ENCODE measurements at regions not wholly inside any gene's neighbourhood (a gene's known extent, or its start where the extent isn't known, plus 50 kb on each side); places are given as distances from the start of the nearest gene placed in this dataset.
A peak's percentile ranks its signal among the peaks of the same experiment; 100 is the strongest.
"Not testable (repeated sequence)": the region's sequence is repeated elsewhere in the genome, so short reads cannot be mapped to it uniquely, and the experiment has no call there.

DNA sequence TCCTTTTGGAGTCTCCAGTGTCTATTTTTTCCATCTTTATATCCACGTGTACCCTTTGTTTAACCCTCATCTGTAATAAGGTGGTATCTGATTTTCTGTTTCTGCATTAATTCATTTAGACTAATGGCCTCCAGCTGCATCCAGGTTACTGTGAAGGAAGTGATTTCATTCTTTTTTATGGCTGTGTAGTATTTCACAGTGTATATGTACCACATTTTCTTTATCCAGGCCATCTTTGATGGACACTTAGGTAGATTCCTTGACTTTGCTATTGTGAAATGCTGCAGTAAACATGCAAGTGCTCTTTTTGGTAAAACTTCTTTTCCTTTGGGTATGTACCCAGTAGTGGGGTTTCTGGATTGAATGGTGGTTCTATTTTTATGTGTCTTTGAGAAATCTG, 128.0 kb upstream of the MTPN start:
- Histone ChIP-seq H3K4me1 (ENCODE audit: control insufficient read depth, insufficient read depth, low read length) (no peaks in the 10 kb centered on the region), H3K9ac (ENCODE audit: low read depth, low read length) (no peak overlapping the region), H3K36me3 (ENCODE audit: insufficient read depth, low read length) (no peaks in the 10 kb centered on the region), H3K27me3 (ENCODE audit: control insufficient read depth, insufficient read depth, low read length) (no peaks in the 10 kb centered on the region), H3K4me2 (ENCODE audit: low read length) (no peak overlapping the region), H3K4me3 (ENCODE audit: low read length) (no peak overlapping the region), H3K9me3 (replicated peaks; ENCODE audit: low read length) (no peaks in the 10 kb centered on the region)

DNA sequence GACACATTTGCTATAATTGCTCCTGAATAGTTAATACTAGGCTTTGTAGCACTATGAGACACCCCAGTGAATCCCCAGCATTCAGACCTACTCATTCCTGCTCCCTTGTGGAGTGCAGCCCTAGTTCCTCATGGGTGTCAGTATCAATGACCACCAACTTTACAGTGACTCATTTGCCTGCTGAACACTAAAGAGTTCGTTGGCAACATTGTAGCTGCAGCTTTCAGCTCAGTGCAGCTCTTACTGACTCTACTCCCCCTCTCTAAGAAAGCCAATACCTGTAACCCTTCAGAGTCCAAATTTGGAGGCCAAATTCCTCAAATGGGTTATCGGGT, 127.1 kb upstream of the MTPN start:
- H3K4me1 ChIP-seq (ENCODE audit: control insufficient read depth, insufficient read depth, low read length) = no peaks in the 10 kb centered on the region
- no peaks in the 10 kb centered on the region for H3K27me3 ChIP-seq (ENCODE audit: control insufficient read depth, insufficient read depth, low read length)
- no peak overlapping the region for H3K9ac ChIP-seq (ENCODE audit: low read depth, low read length)
- H3K9me3 ChIP-seq (replicated peaks; ENCODE audit: low read length) = no peaks in the 10 kb centered on the region
- H3K4me2 ChIP-seq (ENCODE audit: low read length) = no peak overlapping the region
- no peak overlapping the region for H3K4me3 ChIP-seq (ENCODE audit: low read length)
- no peaks in the 10 kb centered on the region for H3K36me3 ChIP-seq (ENCODE audit: insufficient read depth, low read length)

DNA sequence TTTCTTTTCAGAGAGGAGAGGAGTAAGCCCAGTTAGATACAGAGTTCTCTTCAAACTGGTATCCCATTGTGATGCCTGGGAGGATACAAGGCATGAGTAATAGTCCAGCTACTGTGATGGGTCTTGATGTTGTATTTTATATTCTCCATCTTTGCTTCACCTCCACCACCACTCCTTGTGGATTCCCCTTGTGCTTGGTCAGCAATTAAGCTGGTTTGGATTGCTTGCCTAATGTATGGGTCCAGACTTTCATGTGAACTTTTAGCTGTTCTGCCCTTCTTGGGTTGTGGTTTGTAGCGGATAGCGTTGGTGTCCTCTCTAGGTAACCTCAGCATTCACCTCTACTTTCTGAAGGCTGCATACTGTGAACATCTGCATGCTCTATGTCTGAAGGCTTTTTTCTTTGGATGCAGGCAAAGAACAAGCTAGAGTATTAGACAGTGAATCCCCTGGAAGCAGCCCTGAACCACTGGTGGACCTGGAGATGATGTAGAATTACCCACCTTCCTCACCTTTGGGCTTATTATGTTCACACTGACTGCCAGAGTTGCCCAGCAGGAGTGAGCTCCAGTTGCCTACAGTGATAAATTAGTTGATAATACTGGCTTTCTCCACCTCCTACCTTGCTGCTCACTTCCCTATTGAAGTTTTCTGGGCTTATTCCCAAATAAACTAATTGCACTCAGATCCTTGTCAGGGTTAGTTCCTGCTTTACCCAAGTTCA, 126.5 kb upstream of the MTPN start:
- H3K9me3 ChIP-seq (replicated peaks; ENCODE audit: low read length) = no peaks in the 10 kb centered on the region
- H3K27me3 ChIP-seq (ENCODE audit: control insufficient read depth, insufficient read depth, low read length) = no peaks in the 10 kb centered on the region
- H3K9ac ChIP-seq (ENCODE audit: low read depth, low read length) = no peak overlapping the region
- H3K36me3 ChIP-seq (ENCODE audit: insufficient read depth, low read length) = no peaks in the 10 kb centered on the region
- H3K4me1 ChIP-seq (ENCODE audit: control insufficient read depth, insufficient read depth, low read length) = no peaks in the 10 kb centered on the region
- no peak overlapping the region for H3K4me3 ChIP-seq (ENCODE audit: low read length)
- no peak overlapping the region for H3K4me2 ChIP-seq (ENCODE audit: low read length)

GRCh38 chr7:136102881-136103280, 125.7 kb upstream of the MTPN start:
- Histone ChIP-seq H3K4me1 (ENCODE audit: control insufficient read depth, insufficient read depth, low read length) (no peaks in the 10 kb centered on the region), H3K9ac (ENCODE audit: low read depth, low read length) (no peak overlapping the region), H3K4me2 (ENCODE audit: low read length) (no peak overlapping the region), H3K4me3 (ENCODE audit: low read length) (no peak overlapping the region), H3K36me3 (ENCODE audit: insufficient read depth, low read length) (no peaks in the 10 kb centered on the region), H3K9me3 (replicated peaks; ENCODE audit: low read length) (no peaks in the 10 kb centered on the region), H3K27me3 (ENCODE audit: control insufficient read depth, insufficient read depth, low read length) (no peaks in the 10 kb centered on the region)

DNA sequence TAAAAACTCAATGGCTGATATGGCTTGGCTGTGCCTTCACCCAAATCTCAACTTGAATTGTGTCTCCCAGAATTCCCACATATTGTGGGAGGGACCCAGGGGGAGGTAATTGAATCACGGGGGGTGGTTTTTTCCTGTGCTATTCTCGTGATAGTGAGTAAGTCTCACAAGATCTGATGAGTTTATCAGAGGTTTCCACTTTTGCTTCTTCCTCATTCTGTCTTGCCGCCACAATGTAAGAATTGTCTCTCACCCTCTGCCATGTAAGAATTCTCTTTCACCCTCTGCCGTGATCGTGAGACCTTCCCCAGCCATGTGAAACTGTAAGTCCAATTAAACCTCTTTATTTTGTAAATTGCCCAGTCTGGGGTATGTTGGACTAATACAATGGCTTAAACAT, 115.6 kb upstream of the MTPN start:
- H3K9me3 ChIP-seq (replicated peaks; ENCODE audit: low read length); H3K4me1 ChIP-seq (ENCODE audit: control insufficient read depth, insufficient read depth, low read length); H3K9ac ChIP-seq (ENCODE audit: low read depth, low read length); H3K27me3 ChIP-seq (ENCODE audit: control insufficient read depth, insufficient read depth, low read length); H3K4me2 ChIP-seq (ENCODE audit: low read length); H3K36me3 ChIP-seq (ENCODE audit: insufficient read depth, low read length); H3K4me3 ChIP-seq (ENCODE audit: low read length): not testable (repeated sequence)

GRCh38 chr7:136087881-136088280, 110.7 kb upstream of the MTPN start:
- H3K27me3 ChIP-seq (ENCODE audit: control insufficient read depth, insufficient read depth, low read length) = no peaks in the 10 kb centered on the region
- no peak overlapping the region for H3K4me3 ChIP-seq (ENCODE audit: low read length)
- H3K4me1 ChIP-seq (ENCODE audit: control insufficient read depth, insufficient read depth, low read length) = no peaks in the 10 kb centered on the region
- H3K9ac ChIP-seq (ENCODE audit: low read depth, low read length) = no peak overlapping the region
- no peaks in the 10 kb centered on the region for H3K36me3 ChIP-seq (ENCODE audit: insufficient read depth, low read length)
- no peak overlapping the region for H3K4me2 ChIP-seq (ENCODE audit: low read length)
- H3K9me3 ChIP-seq (replicated peaks; ENCODE audit: low read length) = no peaks in the 10 kb centered on the region

DNA sequence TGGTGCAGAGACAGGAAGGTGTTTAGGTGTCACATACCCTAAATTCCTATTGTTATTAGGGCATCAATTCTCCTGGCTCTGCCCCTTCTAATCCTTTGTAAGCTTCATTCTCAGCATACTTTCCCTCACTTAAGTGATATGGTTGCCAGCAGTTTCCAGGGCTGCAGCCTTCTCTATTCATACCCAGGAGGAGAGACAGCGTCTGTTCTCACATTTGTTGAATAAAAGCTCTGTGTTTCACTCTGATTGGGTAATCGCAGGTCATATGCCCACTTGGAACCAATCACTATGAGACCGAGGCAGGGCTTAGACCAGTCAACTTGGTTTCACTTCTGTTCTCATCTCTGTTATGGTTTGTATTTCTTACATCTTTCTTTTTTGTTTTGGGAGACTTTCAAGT, 109.6 kb upstream of the MTPN start:
- peak overlapping the region; percentile 76 for H3K4me2 ChIP-seq (ENCODE audit: low read length)
- no peaks in the 10 kb centered on the region for H3K27me3 ChIP-seq (ENCODE audit: control insufficient read depth, insufficient read depth, low read length)
- H3K36me3 ChIP-seq (ENCODE audit: insufficient read depth, low read length) = no peaks in the 10 kb centered on the region
- no peaks in the 10 kb centered on the region for H3K4me1 ChIP-seq (ENCODE audit: control insufficient read depth, insufficient read depth, low read length)
- H3K9ac ChIP-seq (ENCODE audit: low read depth, low read length) = peak overlapping the region; percentile 70
- no peaks in the 10 kb centered on the region for H3K9me3 ChIP-seq (replicated peaks; ENCODE audit: low read length)
- H3K4me3 ChIP-seq (ENCODE audit: low read length) = peak overlapping the region; percentile 68

DNA sequence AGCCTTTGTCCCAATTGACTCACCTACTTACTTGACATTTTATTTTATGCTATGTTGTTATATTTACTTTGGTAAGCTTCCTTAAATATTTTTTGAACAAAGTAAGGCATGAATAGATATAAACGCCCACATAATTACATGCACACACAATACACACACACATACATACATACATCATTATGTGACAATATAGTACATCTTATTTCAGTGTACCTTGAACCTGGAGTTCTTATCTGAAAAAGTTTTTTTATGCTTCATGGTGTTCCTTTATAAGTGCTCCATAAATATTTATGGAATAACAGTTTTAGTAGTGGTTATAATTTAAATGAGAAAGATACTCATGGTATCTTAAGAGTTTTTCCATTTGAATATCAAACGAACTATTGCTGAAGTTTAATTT, 102.8 kb upstream of the MTPN start:
- no peak overlapping the region for H3K9ac ChIP-seq (ENCODE audit: low read depth, low read length)
- H3K9me3 ChIP-seq (replicated peaks; ENCODE audit: low read length) = no peaks in the 10 kb centered on the region
- H3K4me1 ChIP-seq (ENCODE audit: control insufficient read depth, insufficient read depth, low read length) = no peaks in the 10 kb centered on the region
- H3K36me3 ChIP-seq (ENCODE audit: insufficient read depth, low read length) = no peaks in the 10 kb centered on the region
- no peak overlapping the region for H3K4me3 ChIP-seq (ENCODE audit: low read length)
- no peaks in the 10 kb centered on the region for H3K27me3 ChIP-seq (ENCODE audit: control insufficient read depth, insufficient read depth, low read length)
- no peak overlapping the region for H3K4me2 ChIP-seq (ENCODE audit: low read length)

DNA sequence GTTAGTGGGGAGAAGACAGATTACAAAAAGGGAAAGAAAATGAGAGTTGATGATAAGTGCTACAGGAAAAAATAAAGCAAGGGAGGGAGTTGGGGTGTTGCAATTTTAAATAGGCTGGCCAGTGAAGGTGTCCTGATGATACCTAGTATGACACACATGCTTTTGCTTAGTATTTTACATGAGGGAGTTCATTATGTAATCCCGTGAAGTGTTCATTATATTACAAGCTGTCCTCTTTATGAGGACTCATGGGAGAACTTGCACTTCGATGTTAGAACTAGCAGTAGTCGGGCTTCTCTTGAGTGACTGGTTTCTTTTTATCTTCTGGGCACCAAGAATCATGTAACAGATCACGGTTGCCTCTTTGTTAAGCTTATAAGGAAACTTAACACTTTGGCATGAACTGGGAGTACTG, 102.3 kb upstream of the MTPN start:
- H3K27me3 ChIP-seq (ENCODE audit: control insufficient read depth, insufficient read depth, low read length) = no peaks in the 10 kb centered on the region
- no peaks in the 10 kb centered on the region for H3K36me3 ChIP-seq (ENCODE audit: insufficient read depth, low read length)
- no peak overlapping the region for H3K4me3 ChIP-seq (ENCODE audit: low read length)
- no peak overlapping the region for H3K4me2 ChIP-seq (ENCODE audit: low read length)
- no peak overlapping the region for H3K9ac ChIP-seq (ENCODE audit: low read depth, low read length)
- no peaks in the 10 kb centered on the region for H3K9me3 ChIP-seq (replicated peaks; ENCODE audit: low read length)
- H3K4me1 ChIP-seq (ENCODE audit: control insufficient read depth, insufficient read depth, low read length) = no peaks in the 10 kb centered on the region

- Histone ChIP-seq H3K9ac (ENCODE audit: low read depth, low read length) (no peak overlapping the region), H3K4me3 (ENCODE audit: low read length) (no peak overlapping the region), H3K9me3 (replicated peaks; ENCODE audit: low read length) (no peaks in the 10 kb centered on the region), H3K36me3 (ENCODE audit: insufficient read depth, low read length) (no peaks in the 10 kb centered on the region), H3K4me1 (ENCODE audit: control insufficient read depth, insufficient read depth, low read length) (no peaks in the 10 kb centered on the region), H3K4me2 (ENCODE audit: low read length) (no peak overlapping the region), H3K27me3 (ENCODE audit: control insufficient read depth, insufficient read depth, low read length) (no peaks in the 10 kb centered on the region)
These were observed 101.9 kb upstream of the MTPN start for GRCh38 chr7:136079066-136079465.

DNA sequence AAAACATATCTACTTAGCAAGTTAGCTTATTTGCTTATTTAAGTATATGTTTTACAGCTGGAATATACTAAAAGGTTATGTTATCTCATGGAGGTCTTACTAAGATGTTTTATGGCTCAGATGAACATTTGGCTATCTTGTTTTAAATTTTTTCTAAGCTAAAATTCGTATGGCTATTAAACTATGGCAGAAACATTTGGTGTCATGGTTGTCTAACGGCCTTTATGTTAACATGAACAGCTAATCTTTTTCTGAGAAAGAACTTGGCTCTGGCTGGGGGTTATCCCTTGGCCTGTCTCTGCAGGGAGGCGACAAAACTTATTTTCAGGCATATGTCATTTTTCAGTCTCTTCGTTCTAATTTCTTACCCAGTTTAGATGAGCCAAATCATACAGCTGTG, 101.5 kb upstream of the MTPN start:
- Histone ChIP-seq H3K4me2 (ENCODE audit: low read length) (no peak overlapping the region), H3K4me1 (ENCODE audit: control insufficient read depth, insufficient read depth, low read length) (no peaks in the 10 kb centered on the region), H3K9ac (ENCODE audit: low read depth, low read length) (no peak overlapping the region), H3K36me3 (ENCODE audit: insufficient read depth, low read length) (no peaks in the 10 kb centered on the region), H3K9me3 (replicated peaks; ENCODE audit: low read length) (no peaks in the 10 kb centered on the region), H3K4me3 (ENCODE audit: low read length) (no peak overlapping the region), H3K27me3 (ENCODE audit: control insufficient read depth, insufficient read depth, low read length) (no peaks in the 10 kb centered on the region)

DNA sequence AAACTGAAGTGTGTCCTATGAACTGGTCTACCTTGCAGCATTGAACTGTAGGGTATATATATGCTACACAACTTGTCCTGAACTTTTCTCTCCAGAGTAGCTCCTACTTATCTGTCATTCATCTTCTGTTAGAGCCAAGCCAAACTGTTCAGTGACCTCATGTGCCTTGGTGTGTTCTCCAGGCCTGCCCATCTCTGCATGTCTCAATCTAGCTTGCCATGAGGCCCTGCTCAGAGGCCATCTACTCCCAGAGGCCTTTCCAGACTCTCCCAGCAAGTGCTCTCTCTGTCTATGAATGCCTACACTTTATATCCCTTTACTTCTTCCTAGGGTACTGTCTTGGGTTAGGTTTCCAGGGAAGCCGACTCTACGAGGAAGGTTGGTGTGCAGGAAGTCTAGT, 99.8 kb upstream of the MTPN start:
- H3K9me3 ChIP-seq (replicated peaks; ENCODE audit: low read length) = no peaks in the 10 kb centered on the region

More for the DNA sequence above, 99.8 kb upstream of the MTPN start:
- H3K36me3 ChIP-seq (ENCODE audit: insufficient read depth, low read length) = no peaks in the 10 kb centered on the region
- H3K4me1 ChIP-seq (ENCODE audit: control insufficient read depth, insufficient read depth, low read length) = no peaks in the 10 kb centered on the region
- H3K4me2 ChIP-seq (ENCODE audit: low read length) = no peak overlapping the region
- H3K9ac ChIP-seq (ENCODE audit: low read depth, low read length) = no peak overlapping the region
- H3K27me3 ChIP-seq (ENCODE audit: control insufficient read depth, insufficient read depth, low read length) = no peaks in the 10 kb centered on the region
- H3K4me3 ChIP-seq (ENCODE audit: low read length) = no peak overlapping the region

Data from skeletal muscle satellite cell (primary cell).